ENCODE measurements at regions not wholly inside any gene's neighbourhood (a gene's known extent, or its start where the extent isn't known, plus 50 kb on each side); places are given as distances from the start of the nearest gene placed in this dataset.
"Not testable (repeated sequence)": the region's sequence is repeated elsewhere in the genome, so short reads cannot be mapped to it uniquely, and the experiment has no call there.

DNA sequence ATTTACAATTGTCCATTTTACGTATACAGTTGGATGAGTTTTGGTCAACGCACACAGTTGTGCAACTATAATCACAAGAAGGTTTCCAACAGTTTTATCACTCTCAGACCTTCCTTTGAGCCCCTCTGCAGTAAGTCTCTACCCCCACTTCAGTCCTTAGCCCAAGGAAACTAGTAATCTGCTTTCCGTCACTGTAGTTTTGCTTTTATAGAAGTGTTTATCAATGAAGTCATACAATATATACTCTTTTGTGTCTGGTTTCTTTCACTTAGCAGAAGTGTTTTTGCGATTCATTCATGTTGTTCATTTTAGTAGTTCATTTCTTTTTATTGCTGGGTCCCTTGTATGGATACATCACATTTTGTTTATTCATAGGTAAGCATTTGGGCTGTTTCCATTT lies 92.9 kb upstream of the PIP4K2A start:
- DNase-seq, result no peak
- H3K4me1 ChIP-seq, result peaks cover 0 to 39% (median 24%) of the 10 kb centered on the region in 4 donors
- H3K27ac ChIP-seq, result peak overlapping the region in 1 of 4 donors; percentile 38
- TF ChIP-seq, protein P1, sequence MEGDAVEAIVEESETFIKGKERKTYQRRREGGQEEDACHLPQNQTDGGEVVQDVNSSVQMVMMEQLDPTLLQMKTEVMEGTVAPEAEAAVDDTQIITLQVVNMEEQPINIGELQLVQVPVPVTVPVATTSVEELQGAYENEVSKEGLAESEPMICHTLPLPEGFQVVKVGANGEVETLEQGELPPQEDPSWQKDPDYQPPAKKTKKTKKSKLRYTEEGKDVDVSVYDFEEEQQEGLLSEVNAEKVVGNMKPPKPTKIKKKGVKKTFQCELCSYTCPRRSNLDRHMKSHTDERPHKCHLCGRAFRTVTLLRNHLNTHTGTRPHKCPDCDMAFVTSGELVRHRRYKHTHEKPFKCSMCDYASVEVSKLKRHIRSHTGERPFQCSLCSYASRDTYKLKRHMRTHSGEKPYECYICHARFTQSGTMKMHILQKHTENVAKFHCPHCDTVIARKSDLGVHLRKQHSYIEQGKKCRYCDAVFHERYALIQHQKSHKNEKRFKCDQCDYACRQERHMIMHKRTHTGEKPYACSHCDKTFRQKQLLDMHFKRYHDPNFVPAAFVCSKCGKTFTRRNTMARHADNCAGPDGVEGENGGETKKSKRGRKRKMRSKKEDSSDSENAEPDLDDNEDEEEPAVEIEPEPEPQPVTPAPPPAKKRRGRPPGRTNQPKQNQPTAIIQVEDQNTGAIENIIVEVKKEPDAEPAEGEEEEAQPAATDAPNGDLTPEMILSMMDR (IDR thresholded peaks at IDR 0.05), result no peak
- peak; percentile 76 to 92 (median 83) for TF ChIP-seq POLR2AphosphoS5 (IDR thresholded peaks at IDR 0.05)
- peak in 3 of 4 donors; percentile 27 to 64 (median 58) for TF ChIP-seq EP300 (IDR thresholded peaks at IDR 0.05)
- H3K27me3 ChIP-seq, result no peaks in the 10 kb centered on the region
- WGBS, 2 donors, result 82 to 89% methylated on average over 4 of the region's 4 CpGs
- no peaks in the 10 kb centered on the region for H3K9me3 ChIP-seq
- no peak overlapping the region for H3K4me3 ChIP-seq
- intact Hi-C loops (cut with DNase I), result loop anchor here (5.0 to 10.0 kb wide), 2 partner anchors 95 to 258 kb away; partner anchors contain the start of gene PIP4K2A
- no peaks in the 10 kb centered on the region for H3K36me3 ChIP-seq

DNA sequence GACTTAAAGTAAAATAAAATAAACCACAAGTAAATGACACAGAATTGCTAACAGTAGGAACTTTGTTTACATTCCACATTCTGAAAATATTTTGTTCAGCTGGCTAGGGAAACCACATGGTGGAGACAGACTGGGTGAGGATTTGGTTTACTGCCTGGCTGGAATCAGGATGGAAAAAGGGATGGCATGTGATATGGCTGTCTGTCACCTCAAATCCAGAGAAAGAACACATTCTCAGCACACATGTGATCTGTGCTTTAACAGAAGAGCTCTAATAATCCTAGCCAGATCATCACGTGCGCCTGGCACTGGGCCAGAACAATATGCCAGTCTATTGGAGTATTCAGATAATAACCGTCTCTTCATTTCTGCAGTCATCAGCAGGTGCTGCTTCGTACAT lies 90.9 kb upstream of the PIP4K2A start:
- Histone ChIP-seq H3K9me3 (no peaks in the 10 kb centered on the region), H3K27ac (no peak overlapping the region), H3K36me3 (no peaks in the 10 kb centered on the region), H3K4me3 (no peak overlapping the region), H3K27me3 (no peaks in the 10 kb centered on the region), H3K4me1 (peaks cover 0 to 39% (median 25%) of the 10 kb centered on the region in 4 donors)
- TF ChIP-seq POLR2A (IDR thresholded peaks at IDR 0.05) (no peak), EP300 (IDR thresholded peaks at IDR 0.05) (no peak), POLR2AphosphoS5 (IDR thresholded peaks at IDR 0.05) (peak in 2 of 4 donors; percentile 14 to 26)
- TF ChIP-seq, protein P1 (IDR thresholded peaks at IDR 0.05), result no peak
- intact Hi-C loops (cut with DNase I), result loop anchor here (5.0 to 10.0 kb wide), 2 partner anchors 93 to 259 kb away; partner anchors contain the start of gene PIP4K2A
- DNase-seq, result no peak
- 19 to 60% methylated on average over 4 of the region's 4 CpGs for WGBS, 2 donors

- no peaks in the 10 kb centered on the region for H3K9me3 ChIP-seq
- 66 to 84% methylated on average over 2 of the region's 2 CpGs for WGBS, 2 donors
- no peak overlapping the region for H3K27ac ChIP-seq
- no peak for DNase-seq
- no peak for TF ChIP-seq POLR2A (IDR thresholded peaks at IDR 0.05)
- intact Hi-C loops (cut with DNase I), result loop anchor here (10.0 kb wide), 1 partner anchor 261 kb away; no protein-coding TSS in a partner anchor
- H3K4me1 ChIP-seq, result peaks cover 0 to 39% (median 25%) of the 10 kb centered on the region in 4 donors
- H3K36me3 ChIP-seq, result no peaks in the 10 kb centered on the region
- no peak overlapping the region for H3K4me3 ChIP-seq
- no peaks in the 10 kb centered on the region for H3K27me3 ChIP-seq
Observed at GRCh38 chr10:22803261-22803885, 89.0 kb upstream of the PIP4K2A start.

DNA sequence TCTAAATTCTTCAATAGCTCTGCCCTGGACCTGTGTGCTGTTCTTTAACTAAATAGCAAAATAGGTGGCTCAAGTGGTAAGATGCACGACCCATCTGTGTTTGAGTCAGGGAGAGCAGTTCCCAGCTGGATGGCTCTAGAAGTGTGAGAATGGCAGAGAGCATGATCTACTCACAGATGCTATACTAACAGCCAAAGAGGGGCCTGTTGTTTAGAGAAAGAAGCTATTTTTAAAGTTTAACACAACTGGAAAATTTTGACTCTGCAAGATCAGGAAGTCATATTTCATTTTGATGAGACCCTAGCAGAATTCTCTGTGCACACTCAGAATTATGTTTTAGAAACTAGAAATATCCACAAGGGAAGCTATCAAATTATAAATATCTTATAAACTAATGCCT lies 87.4 kb upstream of the PIP4K2A start:
- Histone ChIP-seq H3K4me1 (peaks cover 0 to 34% (median 21%) of the 10 kb centered on the region in 4 donors), H3K27ac (no peak overlapping the region), H3K27me3 (no peaks in the 10 kb centered on the region), H3K4me3 (no peak overlapping the region), H3K9me3 (no peaks in the 10 kb centered on the region), H3K36me3 (no peaks in the 10 kb centered on the region)
- DNase-seq, result no peak
- TF ChIP-seq POLR2AphosphoS5 (IDR thresholded peaks at IDR 0.05) (no peak), EP300 (IDR thresholded peaks at IDR 0.05) (no peak), POLR2A (IDR thresholded peaks at IDR 0.05) (no peak)
- TF ChIP-seq, protein P1 (IDR thresholded peaks at IDR 0.05), result no peak
- WGBS, 2 donors, result 34 to 58% methylated on average over 1 of the region's 1 CpG
- intact Hi-C loops (cut with DNase I), result loop anchor here (10.0 kb wide), 1 partner anchor 263 kb away; no protein-coding TSS in a partner anchor

DNA sequence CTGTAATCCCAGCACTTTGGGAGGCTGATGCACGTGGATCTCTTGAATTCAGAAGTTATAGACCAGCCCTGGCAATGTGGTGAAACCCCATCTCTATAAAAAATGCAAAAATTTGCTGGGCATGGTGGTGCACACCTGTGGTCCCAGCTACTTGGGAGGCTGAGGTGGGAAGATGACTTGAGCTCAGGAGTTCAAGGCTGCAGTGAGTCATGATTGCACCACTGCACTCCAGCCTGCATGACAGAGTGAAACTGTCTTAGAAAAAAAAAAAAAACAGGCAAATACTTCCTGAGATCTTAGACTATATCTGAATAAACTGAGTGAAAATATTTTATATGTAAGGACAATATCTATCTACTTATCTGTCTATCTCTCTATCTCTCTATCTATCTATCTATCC lies 83.4 kb upstream of the PIP4K2A start:
- DNase-seq; H3K36me3 ChIP-seq; H3K4me3 ChIP-seq; H3K9me3 ChIP-seq; H3K27ac ChIP-seq; intact Hi-C loops (cut with DNase I); H3K27me3 ChIP-seq; H3K4me1 ChIP-seq: not testable (repeated sequence)
- 22 to 70% methylated on average over 1 of the region's 1 CpG for WGBS, 2 donors

DNA sequence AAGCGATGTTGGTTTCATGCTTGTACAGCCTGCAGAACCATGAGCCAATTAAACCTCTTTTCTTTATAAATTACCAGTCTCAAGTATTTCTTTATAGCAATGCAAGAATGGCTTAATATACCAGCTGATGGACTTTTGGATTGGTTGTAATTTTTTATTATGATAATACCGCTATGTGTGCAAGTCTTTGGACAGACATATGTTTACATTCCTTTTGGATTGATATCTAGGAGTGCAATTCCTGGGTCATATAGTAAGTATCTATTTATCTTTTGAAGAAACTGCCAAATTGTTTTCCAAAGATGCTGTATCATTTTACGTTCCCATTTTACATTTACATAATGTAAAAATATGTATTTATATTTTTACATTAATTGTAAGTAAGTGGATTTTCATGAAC lies 81.2 kb upstream of the PIP4K2A start:
- H3K36me3 ChIP-seq, result no peaks in the 10 kb centered on the region
- H3K27me3 ChIP-seq, result no peaks in the 10 kb centered on the region
- WGBS, 2 donors, result 49 to 79% methylated on average over 3 of the region's 3 CpGs

More for the DNA sequence above, 81.2 kb upstream of the PIP4K2A start:
- Histone ChIP-seq H3K27ac (no peak overlapping the region), H3K9me3 (no peaks in the 10 kb centered on the region), H3K4me1 (no peaks in the 10 kb centered on the region), H3K4me3 (no peak overlapping the region)
- TF ChIP-seq EP300 (IDR thresholded peaks at IDR 0.05) (no peak), POLR2A (IDR thresholded peaks at IDR 0.05) (no peak), POLR2AphosphoS5 (IDR thresholded peaks at IDR 0.05) (no peak)
- TF ChIP-seq, protein P1 (IDR thresholded peaks at IDR 0.05), result no peak
- DNase-seq, result no peak
- intact Hi-C loops (cut with DNase I), result no loop called here
